LNCAP (cell line): ENCODE measurements at regions not wholly inside any gene's neighbourhood (a gene's known extent, or its start where the extent isn't known, plus 50 kb on each side); places are given as distances from the start of the nearest gene placed in this dataset.

Experiments
- CTCF ChIP-seq: fragments of 450-650 bp; IDR thresholded peaks from 2 replicates; pipeline ENCODE4 v1.5.1; 2017; ENCODE audit warnings: mild to moderate bottlenecking

- no peak for TF ChIP-seq CTCF
Measured at GRCh38 chr4:56186808-56187523, 200.3 kb downstream of the AASDH start.

GRCh38 chr4:56185901-56186300 is 201.4 kb downstream of the AASDH start:
- no peak for TF ChIP-seq CTCF

- no peak for TF ChIP-seq CTCF
Measured at GRCh38 chr4:56184214-56184613, 203.1 kb downstream of the AASDH start.

- no peak for TF ChIP-seq CTCF
Measured at GRCh38 chr4:56183344-56183959, 203.8 kb downstream of the AASDH start.

- no peak for TF ChIP-seq CTCF
Measured at GRCh38 chr4:56182356-56182755, 204.9 kb downstream of the AASDH start.

- no peak for TF ChIP-seq CTCF
Measured at GRCh38 chr4:56181140-56181953, 205.9 kb downstream of the AASDH start.

GRCh38 chr4:56169061-56169460 is 218.2 kb downstream of the AASDH start:
- TF ChIP-seq CTCF, result no peak
